ENCODE measurements at regions not wholly inside any gene's neighbourhood (a gene's known extent, or its start where the extent isn't known, plus 50 kb on each side); places are given as distances from the start of the nearest gene placed in this dataset.

DNA sequence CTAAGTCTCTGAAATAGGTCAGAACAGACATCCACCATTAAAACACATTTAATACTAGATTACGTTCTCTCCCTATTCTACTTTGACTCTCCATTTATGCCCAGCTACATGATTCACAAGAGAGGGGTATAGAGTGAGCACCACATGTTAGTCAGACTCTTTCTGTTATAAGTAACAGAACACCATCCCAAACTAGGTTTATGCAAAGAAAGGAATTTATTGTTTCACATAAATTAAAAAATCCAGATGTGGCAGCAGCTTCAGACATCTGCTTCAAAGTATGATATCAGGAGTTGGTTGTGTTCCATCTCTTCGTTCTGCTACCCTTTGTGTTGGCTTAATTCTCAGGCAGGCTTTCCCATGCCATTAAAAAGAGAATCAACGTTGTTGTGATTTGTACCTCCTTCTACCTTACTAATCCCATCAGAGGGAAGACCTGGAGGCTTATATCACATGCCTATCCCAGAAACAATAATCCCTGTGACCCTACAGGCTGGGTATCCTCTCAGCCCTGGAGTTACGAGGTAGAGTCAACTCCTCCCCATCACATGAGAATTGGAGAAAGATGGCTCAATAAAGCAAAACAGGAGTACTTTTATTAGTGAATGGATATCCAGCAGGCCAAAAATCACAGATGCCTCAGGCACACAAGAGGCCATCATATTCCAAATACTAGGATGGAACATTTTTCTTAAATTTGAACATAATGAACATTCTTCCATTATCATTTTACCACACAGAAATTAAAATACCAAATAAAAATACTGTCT lies 163.2 kb downstream of the SLC7A11 start:
- DNase-seq, result no peak

DNA sequence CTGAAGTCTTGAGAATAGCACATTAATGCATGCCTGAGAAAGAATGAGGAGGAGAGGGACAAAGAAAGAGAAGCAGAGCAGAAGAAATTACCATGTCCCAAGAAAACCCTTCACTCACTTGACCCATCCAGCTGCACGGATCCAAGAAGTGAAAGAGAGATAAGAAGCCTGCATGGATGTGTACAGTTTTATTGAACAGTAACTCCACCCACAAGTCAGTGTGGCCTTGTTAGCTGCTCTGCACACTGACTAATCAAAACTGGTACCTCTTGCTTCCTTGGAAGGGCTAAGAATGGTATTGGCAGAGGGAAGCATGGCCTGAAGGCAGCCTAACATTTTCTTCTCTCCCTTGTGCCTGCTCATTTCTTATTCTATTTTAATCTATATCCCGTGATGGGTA lies 163.9 kb downstream of the SLC7A11 start:
- no peak for DNase-seq

DNA sequence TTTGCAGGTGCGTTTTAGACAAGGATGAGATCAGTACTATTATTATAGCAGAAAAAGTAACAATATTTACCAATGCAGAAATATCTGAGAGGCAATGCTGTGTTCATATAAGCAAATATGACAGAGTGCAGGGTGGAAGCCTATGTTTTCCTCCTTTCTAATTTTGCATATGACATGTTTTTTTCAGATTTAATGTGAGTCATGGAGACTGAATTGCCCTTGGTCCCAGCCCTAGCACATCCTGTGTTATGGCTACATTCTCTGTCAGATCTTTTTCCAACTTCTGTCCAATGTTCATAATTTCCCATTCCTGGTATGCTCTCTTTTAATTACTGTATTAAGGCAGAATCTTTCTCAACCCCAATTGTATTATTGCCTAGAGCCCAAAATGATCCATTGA lies 165.6 kb downstream of the SLC7A11 start:
- no peak for DNase-seq

DNA sequence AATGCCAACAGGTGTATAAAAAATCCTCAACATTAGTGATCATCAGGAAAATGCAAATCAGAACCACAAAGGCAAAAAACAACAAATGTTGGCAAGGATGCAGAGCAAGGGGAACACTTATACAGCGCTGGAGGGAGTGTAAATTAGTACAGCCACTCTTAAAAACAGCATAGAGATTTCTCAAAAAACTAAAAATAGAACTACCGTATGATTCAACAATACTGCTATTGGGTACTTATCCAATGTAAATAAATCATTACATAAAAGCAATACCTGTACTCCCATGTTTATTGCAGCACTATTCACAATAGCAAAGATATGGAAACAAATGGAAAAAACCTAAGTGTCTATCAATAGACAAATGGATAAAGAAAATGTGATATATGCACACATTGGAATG lies 171.3 kb downstream of the SLC7A11 start:
- no peak for DNase-seq

DNA sequence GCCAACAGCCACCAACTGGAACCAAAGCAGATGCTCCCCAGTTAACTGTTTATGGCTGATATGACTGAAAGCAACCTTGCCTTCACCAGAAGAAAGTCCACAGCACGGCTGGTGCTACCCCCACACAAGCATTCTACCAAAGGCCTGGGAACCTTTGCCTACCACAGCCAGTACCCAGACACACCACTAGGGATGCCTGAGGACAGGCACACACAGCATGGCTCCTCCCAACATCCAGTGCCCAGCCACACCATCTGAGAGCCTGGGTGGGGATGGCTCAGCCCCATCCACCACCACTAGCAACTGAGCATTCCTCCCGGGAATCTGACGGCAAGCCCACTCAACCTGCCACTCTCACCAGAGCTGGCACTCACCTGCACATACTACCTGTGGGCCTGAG lies 178.6 kb downstream of the SLC7A11 start:
- no peak for DNase-seq

DNA sequence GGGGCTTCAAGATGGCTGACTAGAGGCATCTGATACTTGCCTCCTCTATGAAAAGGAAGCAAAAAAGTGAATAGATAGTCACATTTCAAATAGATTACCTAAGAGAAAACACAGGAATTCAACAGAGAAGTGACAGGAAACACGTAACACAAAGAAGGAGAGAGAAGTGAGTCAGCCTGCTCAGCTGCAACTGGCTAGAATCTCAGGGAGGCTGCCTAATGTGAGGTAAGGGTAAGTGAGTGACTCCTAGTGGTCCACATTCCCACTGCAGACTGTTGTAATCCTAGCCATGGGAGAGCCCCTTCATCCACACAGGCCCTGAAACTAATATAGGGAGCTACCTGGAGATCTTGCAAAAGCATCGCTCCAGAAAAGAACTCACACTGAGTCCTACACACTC lies 179.2 kb downstream of the SLC7A11 start:
- DNase-seq, result no peak

DNA sequence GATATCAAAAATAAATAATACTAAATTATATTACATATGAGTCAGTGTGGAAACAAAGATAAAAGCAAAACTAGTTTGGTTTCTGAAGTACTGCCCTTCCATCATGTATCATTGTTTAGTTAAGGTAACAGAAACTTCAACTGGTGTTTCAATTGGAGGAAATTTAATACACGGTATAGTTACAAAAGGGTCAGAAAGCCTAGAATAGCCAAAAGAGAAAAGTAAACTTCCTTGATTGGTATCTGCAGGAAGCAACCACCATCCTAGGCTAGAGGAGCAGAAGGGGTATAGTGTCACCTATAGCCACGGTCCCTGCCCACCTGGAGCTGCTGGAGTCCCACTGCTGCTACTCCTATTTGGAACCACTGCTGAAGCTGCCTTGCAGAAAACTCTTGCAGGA lies 185.6 kb downstream of the SLC7A11 start:
- DNase-seq, result no peak

DNA sequence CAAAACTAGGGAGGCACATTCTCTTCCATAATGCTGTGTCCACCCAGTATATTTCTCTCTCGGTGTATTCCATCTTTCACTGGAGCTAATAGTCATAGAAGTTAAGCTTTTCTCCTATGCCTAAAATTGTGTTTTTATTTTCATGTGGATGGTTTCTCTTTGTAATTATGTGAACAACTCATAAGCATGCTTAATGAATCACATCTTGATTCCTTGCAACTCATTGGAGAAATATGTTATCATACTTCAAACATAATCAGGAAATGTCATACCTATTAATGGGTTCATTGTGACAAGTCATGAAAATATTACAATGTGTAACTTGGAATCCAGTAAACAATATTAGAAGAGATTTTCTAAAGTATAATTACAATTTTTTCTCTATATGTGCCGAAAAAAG lies 186.3 kb downstream of the SLC7A11 start:
- DNase-seq, result no peak

DNA sequence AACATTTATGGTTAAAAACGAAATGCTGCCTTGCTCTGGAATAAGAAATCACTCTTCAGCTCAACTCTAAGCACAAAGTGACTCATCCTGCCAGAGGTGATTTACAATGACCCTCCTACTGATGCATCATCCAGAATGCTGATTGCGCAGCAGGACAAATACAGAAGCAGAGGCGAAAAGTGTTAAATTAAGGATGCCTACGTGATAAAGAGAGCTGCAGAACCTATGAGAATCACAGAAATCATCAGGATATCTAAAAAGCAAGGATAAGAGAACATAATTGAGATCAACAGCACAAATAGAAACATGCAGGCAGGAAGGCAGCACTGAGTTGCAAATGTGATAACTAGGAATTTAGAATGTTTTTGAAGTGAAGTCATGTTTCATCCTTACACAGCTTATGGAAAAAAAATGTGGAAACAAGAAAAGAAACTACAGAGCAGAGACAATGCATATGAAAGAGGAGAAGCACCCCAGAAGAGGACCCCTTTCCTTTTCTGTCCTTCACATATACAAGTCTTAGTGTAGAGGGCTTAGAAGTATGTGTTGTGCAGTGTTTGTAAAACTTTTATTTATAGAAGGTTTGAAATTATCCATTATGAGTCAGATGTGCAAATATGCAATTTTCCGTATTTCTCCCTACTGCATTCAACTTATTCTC lies 188.4 kb downstream of the SLC7A11 start:
- peak; percentile 15 for DNase-seq

DNA sequence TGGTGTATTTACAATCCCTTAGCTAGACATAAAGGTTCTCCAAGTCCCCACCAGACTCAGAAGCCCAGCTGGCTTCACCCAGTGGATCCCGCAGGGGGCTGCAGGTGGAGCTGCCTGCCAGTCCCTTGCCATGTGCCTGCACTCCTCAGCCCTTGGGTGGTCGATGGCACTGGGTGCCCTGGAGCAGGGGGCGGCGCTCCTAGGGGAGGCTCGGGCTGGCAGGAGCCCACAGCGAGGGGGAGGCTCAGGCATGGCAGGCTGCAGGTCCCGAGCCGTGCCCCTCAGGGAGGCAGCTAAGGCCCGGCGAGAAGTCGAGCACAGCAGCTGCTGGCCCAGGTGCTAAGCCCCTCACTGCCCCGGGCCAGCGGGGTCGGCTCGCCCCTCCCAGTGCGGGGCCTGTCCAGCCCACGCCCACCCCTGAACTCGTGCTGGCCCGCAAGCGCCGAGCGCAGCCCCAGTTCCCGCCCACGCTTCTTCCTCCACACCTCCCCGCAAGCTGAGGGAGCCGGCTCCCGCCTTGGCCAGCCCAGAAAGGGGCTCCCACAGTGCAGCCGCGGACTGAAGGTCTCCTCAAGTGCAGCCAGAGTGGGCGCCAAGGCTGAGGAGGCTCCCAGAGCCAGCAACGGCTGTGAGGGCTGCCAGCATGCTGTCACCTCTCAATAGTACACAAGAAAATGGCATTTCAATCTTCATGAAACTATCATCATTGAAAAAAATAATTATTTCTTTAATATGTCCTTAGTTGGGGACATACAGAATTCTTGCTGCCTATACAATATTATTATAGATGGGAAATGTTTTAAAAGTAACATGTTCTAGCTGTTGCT lies 189.1 kb downstream of the SLC7A11 start:
- DNase-seq, result no peak

DNA sequence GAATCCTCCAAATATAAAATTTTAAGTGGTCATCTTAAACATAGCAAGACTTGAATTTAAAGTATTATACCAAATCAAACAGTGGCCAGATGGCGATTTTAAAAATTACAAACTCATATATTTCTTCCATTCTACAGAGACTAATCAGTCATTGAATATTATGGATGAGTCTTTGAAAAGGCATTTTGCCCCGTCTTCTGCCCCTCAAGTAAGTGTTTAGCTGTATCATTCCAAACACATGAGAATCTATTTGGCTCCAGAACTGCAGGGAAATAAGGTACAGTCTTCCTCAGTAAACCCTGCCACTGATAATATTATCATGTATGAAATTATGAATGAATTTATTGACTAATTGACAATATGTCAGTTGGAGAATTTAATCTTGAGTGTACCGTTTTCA lies 191.0 kb downstream of the SLC7A11 start:
- DNase-seq, result no peak

DNA sequence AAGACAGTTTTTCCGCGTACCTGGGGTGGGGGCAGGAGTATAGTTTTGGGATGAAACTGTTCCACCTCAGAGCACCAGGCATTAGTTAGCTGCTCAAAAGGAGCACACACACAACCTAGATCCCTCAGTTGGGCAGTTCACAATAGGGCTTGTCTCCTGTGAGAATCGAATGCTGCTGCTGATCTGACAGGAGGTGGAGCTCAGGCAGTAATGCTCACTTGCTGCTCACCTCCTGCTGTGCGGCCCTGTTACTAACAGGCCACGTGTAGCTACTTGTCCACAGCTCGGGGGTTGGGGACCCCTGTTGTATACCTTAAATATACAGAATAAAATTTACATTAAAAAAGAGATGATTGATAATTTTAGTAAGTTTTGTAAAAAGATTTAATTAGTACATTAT lies 191.5 kb downstream of the SLC7A11 start:
- no peak for DNase-seq

DNA sequence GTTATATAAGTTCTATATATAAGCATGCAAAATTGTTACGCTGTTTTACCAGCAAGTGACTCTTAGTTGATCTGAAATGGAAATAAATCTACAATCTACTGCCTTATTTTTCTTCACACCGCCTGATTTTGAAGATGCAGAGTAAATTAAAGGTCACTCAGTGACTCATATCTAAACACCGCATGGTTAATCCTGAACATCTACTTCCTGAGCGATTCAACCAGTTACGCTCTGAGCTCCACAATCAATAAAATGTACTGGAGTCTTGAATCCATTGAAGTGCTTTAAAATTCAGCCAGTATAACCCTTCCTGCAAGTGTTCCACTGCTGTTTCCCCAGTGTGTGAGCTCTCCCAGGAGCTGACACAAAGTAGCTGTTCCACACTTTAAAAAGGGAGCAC lies 192.8 kb downstream of the SLC7A11 start:
- no peak for DNase-seq

DNA sequence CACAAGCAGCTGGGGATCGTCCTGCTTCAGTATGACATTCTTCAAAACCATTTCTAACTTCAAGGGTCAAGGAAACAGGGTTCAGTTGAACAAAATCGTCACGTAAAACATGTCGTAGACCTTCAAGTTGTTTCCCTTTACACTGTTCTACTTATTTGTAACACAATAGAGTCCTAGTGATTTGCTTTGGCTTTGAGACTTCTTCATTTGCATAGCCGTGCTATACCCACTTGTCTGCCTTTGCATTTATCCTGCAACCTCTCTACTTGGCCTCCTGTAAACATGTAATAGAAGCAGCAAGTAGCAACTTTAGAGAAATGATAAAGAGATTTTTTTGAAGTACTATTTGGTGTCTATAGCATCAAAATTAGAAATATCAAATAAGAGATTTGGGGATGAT lies 194.9 kb downstream of the SLC7A11 start:
- DNase-seq, result no peak

DNA sequence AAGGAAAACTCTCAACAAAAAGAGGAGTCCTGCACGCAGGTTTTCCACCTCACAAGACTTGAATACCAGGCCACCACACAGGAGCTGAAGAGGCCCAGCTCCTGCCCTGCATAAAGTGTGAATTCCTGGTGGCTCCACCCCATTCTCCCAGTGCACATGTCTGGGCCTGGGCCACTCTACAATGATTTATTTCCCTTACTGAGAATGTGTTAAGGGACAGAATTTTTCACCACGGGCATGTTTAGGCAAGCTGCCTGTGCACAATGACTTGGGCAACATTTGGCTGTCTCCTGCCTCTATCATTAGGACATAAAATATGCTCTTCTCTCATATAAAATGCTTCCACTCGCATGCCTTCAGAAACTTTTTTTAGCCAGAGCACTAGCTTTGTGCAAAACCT lies 197.1 kb downstream of the SLC7A11 start:
- no peak for DNase-seq

DNA sequence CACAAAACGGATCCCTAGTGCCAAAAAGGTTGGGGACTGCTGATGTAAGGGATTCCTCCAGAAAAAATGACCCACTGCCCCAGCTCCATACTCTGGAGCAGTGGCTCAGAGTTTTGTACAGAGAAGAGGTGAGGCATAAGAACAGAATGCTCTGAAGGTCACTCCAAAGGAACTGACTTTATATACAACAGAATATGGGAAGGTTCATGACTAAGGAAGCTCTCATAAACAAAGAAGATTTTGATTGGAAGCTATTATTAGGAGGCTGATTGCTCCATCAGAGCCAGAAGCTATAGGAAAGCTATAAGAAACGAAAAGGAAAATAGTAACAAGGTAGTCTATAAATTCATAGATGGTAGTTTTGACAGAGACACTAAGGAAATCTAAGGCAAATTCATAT lies 203.1 kb downstream of the SLC7A11 start:
- no peak for DNase-seq

DNA sequence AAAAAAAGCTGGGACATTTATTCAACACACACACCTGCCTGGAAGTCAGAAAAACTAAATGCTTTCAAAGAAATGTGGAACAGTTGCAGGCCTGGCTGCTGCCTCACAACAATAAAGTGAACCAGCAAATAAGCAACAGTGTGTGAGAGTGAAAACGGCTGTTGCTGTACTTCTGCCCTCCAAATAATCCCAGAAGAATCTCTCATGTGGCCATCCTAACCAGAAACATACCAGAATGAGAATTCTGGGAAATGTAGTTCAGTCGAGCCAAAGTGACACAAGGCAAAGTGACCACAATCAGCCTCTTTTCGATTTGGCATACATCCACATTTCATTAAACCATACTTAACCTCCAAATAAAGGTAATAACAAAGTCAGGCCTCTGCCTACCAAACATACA lies 204.5 kb downstream of the SLC7A11 start:
- no peak for DNase-seq

DNA sequence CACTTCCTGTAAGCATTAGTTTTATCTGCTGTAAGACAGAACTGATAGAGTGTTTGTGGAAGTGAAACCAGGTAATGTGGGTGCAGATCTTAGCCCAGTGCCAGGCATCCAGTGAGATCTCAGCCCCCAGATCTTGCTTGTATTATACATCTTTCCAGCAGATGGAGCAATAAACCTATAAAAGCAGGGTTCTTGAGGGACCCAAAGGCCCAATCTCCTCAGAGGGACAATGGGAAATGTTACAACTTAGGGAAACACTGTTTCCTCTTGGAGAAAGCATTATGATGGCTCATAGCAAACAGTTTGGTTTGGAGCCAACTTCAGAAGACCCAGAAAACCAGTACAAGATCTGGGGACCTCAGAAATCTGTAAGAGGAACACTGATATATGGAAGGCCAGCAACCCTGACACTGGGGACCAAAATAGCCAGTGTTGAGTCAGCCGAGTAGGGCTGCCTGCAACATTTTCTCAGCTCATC lies 206.3 kb downstream of the SLC7A11 start:
- DNase-seq, result no peak

DNA sequence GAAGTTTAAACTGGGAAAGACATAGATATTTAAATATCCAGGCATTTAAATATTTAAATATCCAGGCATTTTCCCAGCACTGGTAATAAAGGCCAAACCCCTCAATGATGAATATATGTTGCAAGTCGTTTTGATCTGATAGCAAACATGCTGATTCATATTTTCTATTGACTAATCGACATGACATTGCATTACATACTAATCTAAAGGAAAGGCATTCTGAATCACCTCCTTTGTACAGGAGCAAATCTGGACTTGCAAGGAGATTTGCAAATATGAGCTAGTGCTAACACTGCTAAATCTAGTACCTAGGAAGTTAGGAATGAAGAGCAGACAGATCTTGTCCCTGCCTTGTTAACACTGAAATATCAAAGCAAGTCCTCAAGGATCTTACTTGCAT lies 207.3 kb downstream of the SLC7A11 start:
- DNase-seq, result no peak

DNA sequence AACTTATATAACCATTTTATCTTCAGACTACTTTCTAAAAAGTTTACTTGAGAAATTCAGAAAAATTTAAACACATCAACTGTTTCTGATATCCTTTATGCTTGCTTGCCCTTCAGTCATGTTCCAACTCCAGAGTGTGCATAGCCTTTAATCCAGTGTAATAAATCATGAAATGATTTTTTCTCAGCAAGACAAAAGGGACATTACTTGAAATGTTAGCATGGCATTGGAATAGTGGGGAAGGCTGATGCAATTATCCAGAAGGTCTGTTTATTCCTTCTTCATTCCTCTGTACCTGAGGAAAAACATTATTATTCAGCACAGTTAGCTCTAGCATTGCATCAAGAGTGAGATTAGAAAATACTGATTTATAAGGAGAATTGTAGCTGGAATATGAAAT lies 209.9 kb downstream of the SLC7A11 start:
- DNase-seq, result no peak

DNA sequence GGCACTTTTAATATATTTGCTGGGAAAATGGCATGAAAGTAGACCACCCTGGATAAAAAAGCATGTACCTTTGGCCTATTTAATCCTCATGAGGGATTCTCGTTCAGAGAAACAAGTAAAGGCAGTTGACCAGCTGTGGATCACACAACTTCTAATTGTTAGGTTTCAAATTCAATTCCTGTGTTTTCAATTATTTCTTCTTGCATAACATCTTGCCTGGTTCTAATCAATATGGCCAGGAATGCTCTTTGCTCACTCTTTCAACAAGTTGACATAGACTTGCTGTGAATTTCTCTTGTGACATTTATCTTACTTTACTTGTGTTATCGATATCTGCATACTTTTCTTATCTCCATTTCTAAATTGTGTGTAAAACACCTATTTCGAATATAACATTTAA lies 211.8 kb downstream of the SLC7A11 start:
- no peak for DNase-seq

DNA sequence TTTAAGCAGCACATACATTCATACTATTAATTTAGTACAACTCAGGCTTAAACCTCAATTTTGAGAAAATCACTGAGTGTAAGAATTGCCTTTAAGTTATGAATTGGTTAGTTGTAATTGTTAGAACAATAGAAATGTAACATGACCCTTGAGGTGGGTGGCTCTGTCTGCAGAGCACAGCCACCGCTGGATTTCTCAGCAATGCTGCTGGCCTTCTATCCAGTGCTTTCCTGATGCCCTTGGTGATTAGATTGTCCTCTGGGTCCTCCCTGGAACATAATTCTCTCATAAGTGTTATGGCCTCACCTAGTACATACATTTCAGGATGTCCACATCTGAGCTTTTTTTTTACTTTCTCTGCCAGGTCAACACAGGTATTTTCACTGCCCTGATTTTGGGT lies 213.2 kb downstream of the SLC7A11 start:
- no peak for DNase-seq

DNA sequence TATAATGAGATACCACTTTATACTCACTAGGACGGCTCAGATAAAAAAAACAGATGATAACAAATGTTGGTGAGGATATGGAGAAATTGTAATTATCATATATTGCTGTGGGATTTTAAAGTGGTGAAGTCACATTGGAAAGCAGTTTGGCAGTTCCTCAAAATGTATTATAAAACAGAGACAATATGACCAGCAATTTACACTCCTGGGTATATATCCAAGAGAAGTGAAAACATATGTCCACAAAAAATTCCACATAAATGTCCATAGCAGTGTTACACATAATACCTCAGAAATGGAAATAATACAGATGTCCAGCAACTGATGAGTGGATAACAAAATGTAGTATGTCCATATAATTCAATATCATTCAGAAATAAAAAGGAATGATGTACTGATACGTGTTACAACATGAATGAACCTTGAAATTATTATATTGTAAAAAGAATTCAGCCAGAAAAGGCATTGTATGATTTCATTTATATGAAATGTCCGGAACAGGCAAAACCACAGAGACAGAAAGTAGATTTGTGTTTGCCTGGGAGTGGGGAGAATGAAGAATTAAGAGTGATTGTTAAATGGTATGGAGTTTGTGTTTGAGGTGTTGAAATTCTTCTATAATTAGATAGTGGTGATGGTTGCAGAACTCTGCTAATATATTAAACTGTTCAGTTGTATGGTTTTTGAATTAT lies 220.9 kb downstream of the SLC7A11 start:
- DNase-seq, result peak; percentile 72
